Liver (tissue), 8 donors: ENCODE measurements at regions not wholly inside any gene's neighbourhood (a gene's known extent, or its start where the extent isn't known, plus 50 kb on each side); places are given as distances from the start of the nearest gene placed in this dataset.

Source experiments
- DNase-seq: peaks from one replicate; pipeline ENCODE4 v3.0.0-alpha.2; 2017; ENCODE audit warnings: low spot score
- H3K27ac ChIP-seq, 2 donors: one replicate each; pipeline ENCODE4 v1.7.0; 2013; ENCODE audit warnings: inconsistent platforms in 2 of 2, low read length in 2 of 2, control low read depth in 1 of 2, low read depth in 1 of 2, mild to moderate bottlenecking in 1 of 2
- H3K27me3 ChIP-seq, 4 donors: one replicate each; pipeline versions ENCODE4 v1.6.1 to v1.7.0; 2013; ENCODE audit warnings: low read length in 3 of 4, inconsistent platforms in 1 of 4, mild to moderate bottlenecking in 1 of 4, moderate library complexity in 1 of 4; ENCODE audit not compliant: control insufficient read depth in 4 of 4, insufficient read depth in 4 of 4
- H3K36me3 ChIP-seq, 4 donors: one replicate each; pipeline versions ENCODE4 v1.6.1 to v1.7.0; 2013; ENCODE audit warnings: low read length in 3 of 4, mild to moderate bottlenecking in 3 of 4, low read depth in 1 of 4, moderate library complexity in 1 of 4; ENCODE audit not compliant: control insufficient read depth in 4 of 4, insufficient read depth in 3 of 4
- H3K4me1 ChIP-seq, 4 donors: one replicate each; pipeline versions ENCODE4 v1.6.1 to v1.7.0; 2013; ENCODE audit warnings: low read length in 3 of 4, mild to moderate bottlenecking in 3 of 4, moderate library complexity in 1 of 4; ENCODE audit not compliant: control insufficient read depth in 4 of 4, insufficient read depth in 4 of 4
- H3K4me3 ChIP-seq, 3 donors: one replicate each; pipeline versions ENCODE4 v1.6.1 to v1.7.0; 2013; ENCODE audit warnings: low read length in 3 of 3, control low read depth in 1 of 3, low read depth in 1 of 3, mild to moderate bottlenecking in 1 of 3
- H3K9ac ChIP-seq, 2 donors: one replicate each; pipeline ENCODE4 v1.7.0; 2013; ENCODE audit warnings: low read length in 2 of 2, mild to moderate bottlenecking in 2 of 2, moderate library complexity in 2 of 2, control low read depth in 1 of 2, low read depth in 1 of 2
- H3K9me3 ChIP-seq, 4 donors: one replicate each; pipeline versions ENCODE4 v1.6.1 to v1.7.0; 2013; ENCODE audit warnings: low read length in 3 of 4; ENCODE audit not compliant: control insufficient read depth in 4 of 4
- ATF3 ChIP-seq: IDR thresholded peaks from 2 replicates; pipeline ENCODE4 v1.6.1; 2016; ENCODE audit warnings: antibody characterized with exemption
- CTCF ChIP-seq: fragments of 150-350 bp; IDR thresholded peaks from 2 replicates; pipeline ENCODE4 v1.5.1; 2017; ENCODE audit warnings: improper control_type of control experiment, low read depth, low read length; ENCODE audit not compliant: missing input control
- EGR1 ChIP-seq, 2 donors: IDR thresholded peaks; 2 replicates each; pipeline ENCODE4 v1.6.1; 2016 to 2018; ENCODE audit warnings: antibody characterized with exemption in 2 of 2, low read depth in 2 of 2
- FOXA1 ChIP-seq: IDR thresholded peaks from 2 replicates; pipeline ENCODE4 v1.6.1; 2016; ENCODE audit warnings: antibody characterized with exemption
- FOXA2 ChIP-seq: IDR thresholded peaks from 2 replicates; pipeline ENCODE4 v1.6.1; 2016; ENCODE audit warnings: antibody characterized with exemption
- GABPA ChIP-seq, 2 donors: IDR thresholded peaks in 1 of 2; conservative IDR thresholded peaks in 1 of 2; 2 replicates each; pipeline ENCODE4 v1.6.1; 2016; ENCODE audit warnings: antibody characterized with exemption in 2 of 2, mild to moderate bottlenecking in 1 of 2, moderate library complexity in 1 of 2
- HNF4A ChIP-seq, 2 donors: conservative IDR thresholded peaks; 2 replicates each; pipeline ENCODE4 v1.6.1; 2016; ENCODE audit warnings: antibody characterized with exemption in 2 of 2, mild to moderate bottlenecking in 2 of 2
- HNF4G ChIP-seq: IDR thresholded peaks from 2 replicates; pipeline ENCODE4 v1.6.1; 2016; ENCODE audit warnings: antibody characterized with exemption
- JUND ChIP-seq, 2 donors: IDR thresholded peaks; 2 replicates each; pipeline ENCODE4 v1.6.1; 2016; ENCODE audit warnings: antibody characterized with exemption in 2 of 2
- MAX ChIP-seq: IDR thresholded peaks from 2 replicates; pipeline ENCODE4 v1.6.1; 2016; ENCODE audit warnings: antibody characterized with exemption
- NR2F2 ChIP-seq: IDR thresholded peaks from 2 replicates; pipeline ENCODE4 v1.6.1; 2016; ENCODE audit warnings: antibody characterized with exemption
- RAD21 ChIP-seq, 2 donors: IDR thresholded peaks; 2 replicates each; pipeline ENCODE4 v1.6.1; 2016; ENCODE audit warnings: antibody characterized with exemption in 2 of 2, mild to moderate bottlenecking in 2 of 2
- RXRA ChIP-seq, 2 donors: IDR thresholded peaks; 2 replicates each; pipeline ENCODE4 v1.6.1; 2017 to 2018; ENCODE audit warnings: antibody characterized with exemption in 2 of 2, mild to moderate bottlenecking in 1 of 2
- SP1 ChIP-seq: IDR thresholded peaks from 2 replicates; pipeline ENCODE4 v1.6.1; 2018; ENCODE audit warnings: antibody characterized with exemption, mild to moderate bottlenecking
- TAF1 ChIP-seq: conservative IDR thresholded peaks from 2 replicates; pipeline ENCODE4 v1.6.1; 2016; ENCODE audit warnings: antibody characterized with exemption, mild to moderate bottlenecking
- YY1 ChIP-seq: IDR thresholded peaks from 2 replicates; pipeline ENCODE4 v1.6.1; 2016; ENCODE audit warnings: antibody characterized with exemption, mild to moderate bottlenecking
- WGBS: extraction: QIAGEN DNeasy Blood & Tissue Kit; methylation state at CpG from one replicate; pipeline ENCODE4 v1.1.7; 2013; 5-methylcytosine and 5-hydroxymethylcytosine counted together
- TF ChIP-seq, protein P1 (sequence below): IDR thresholded peaks from 2 replicates; pipeline ENCODE4 v1.6.1; 2016; ENCODE audit warnings: antibody characterized with exemption, mild to moderate bottlenecking
- donor health status: healthy.
- donor health status: healthy.
- donor health status: healthy.
- donor health status: healthy.
- donor health status: healthy.

DNA sequence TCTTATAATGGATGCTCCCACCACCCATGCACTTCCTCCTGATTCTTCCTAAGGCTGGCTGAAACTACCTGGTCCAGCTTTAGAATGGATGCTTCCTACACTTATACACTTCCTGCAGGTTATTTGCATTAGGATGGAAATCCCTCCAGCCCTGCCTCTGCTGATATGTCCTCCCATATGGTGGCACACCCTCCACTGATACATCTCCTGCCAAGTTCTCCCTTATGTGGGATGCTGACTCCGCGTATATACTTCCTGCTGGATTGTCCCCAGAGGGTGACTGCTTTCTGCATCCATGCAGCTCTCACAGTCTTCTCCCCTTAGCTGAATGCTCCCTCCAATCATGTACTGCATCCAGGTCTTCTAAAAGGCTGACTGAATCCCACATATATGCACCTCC, 254.6 kb upstream of the FAM47C start:
- TF ChIP-seq NR2F2 (no peak), JUND (IDR thresholded peaks at IDR 0.05) (no peak), FOXA1 (no peak), SP1 (no peak), TAF1 (no peak), MAX (no peak), GABPA (IDR thresholded peaks at IDR 0.05 in 1 of 2, conservative IDR thresholded peaks at IDR 0.05 in 1 of 2) (no peak), RXRA (IDR thresholded peaks at IDR 0.05) (no peak), FOXA2 (no peak), ATF3 (no peak), EGR1 (IDR thresholded peaks at IDR 0.05; ENCODE audit: low read depth in 2 of 2) (no peak), RAD21 (IDR thresholded peaks at IDR 0.05) (no peak), HNF4G (no peak)
- TF ChIP-seq, protein P1, sequence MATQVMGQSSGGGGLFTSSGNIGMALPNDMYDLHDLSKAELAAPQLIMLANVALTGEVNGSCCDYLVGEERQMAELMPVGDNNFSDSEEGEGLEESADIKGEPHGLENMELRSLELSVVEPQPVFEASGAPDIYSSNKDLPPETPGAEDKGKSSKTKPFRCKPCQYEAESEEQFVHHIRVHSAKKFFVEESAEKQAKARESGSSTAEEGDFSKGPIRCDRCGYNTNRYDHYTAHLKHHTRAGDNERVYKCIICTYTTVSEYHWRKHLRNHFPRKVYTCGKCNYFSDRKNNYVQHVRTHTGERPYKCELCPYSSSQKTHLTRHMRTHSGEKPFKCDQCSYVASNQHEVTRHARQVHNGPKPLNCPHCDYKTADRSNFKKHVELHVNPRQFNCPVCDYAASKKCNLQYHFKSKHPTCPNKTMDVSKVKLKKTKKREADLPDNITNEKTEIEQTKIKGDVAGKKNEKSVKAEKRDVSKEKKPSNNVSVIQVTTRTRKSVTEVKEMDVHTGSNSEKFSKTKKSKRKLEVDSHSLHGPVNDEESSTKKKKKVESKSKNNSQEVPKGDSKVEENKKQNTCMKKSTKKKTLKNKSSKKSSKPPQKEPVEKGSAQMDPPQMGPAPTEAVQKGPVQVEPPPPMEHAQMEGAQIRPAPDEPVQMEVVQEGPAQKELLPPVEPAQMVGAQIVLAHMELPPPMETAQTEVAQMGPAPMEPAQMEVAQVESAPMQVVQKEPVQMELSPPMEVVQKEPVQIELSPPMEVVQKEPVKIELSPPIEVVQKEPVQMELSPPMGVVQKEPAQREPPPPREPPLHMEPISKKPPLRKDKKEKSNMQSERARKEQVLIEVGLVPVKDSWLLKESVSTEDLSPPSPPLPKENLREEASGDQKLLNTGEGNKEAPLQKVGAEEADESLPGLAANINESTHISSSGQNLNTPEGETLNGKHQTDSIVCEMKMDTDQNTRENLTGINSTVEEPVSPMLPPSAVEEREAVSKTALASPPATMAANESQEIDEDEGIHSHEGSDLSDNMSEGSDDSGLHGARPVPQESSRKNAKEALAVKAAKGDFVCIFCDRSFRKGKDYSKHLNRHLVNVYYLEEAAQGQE, result no peak
- Histone ChIP-seq H3K27me3 (no peaks in the 10 kb centered on the region), H3K4me3 (no peak overlapping the region), H3K9ac (no peak overlapping the region), H3K36me3 (no peaks in the 10 kb centered on the region), H3K4me1 (no peaks in the 10 kb centered on the region), H3K9me3 (peaks cover 0 to 3% (median 0%) of the 10 kb centered on the region in 4 donors), H3K27ac (no peak overlapping the region)
- WGBS, result 79% methylated on average over 2 of the region's 2 CpGs
- DNase-seq, result no peak

GRCh38 chrX:36787752-36788151, 220.4 kb upstream of the FAM47C start:
- 85% methylated on average over 2 of the region's 2 CpGs for WGBS
- DNase-seq, result no peak
- no peak overlapping the region for H3K27ac ChIP-seq
- no peak overlapping the region for H3K4me3 ChIP-seq
- no peak for TF ChIP-seq RAD21 (IDR thresholded peaks at IDR 0.05)
- H3K9ac ChIP-seq, result no peak overlapping the region
- no peaks in the 10 kb centered on the region for H3K4me1 ChIP-seq
- peaks cover 0 to 5% (median 0%) of the 10 kb centered on the region in 4 donors for H3K27me3 ChIP-seq
- no peaks in the 10 kb centered on the region for H3K9me3 ChIP-seq
- H3K36me3 ChIP-seq, result no peaks in the 10 kb centered on the region

GRCh38 chrX:36803151-36803550, 205.0 kb upstream of the FAM47C start:
- no peak for DNase-seq
- no peak overlapping the region for H3K9ac ChIP-seq
- H3K4me3 ChIP-seq, result no peak overlapping the region
- no peaks in the 10 kb centered on the region for H3K36me3 ChIP-seq
- peaks cover 0 to 3% (median under 1%) of the 10 kb centered on the region in 4 donors for H3K9me3 ChIP-seq
- H3K27ac ChIP-seq, result no peak overlapping the region
- 75% methylated on average over 4 of the region's 4 CpGs for WGBS
- H3K4me1 ChIP-seq, result no peaks in the 10 kb centered on the region
- no peaks in the 10 kb centered on the region for H3K27me3 ChIP-seq
- TF ChIP-seq CTCF, result no peak
- no peak for TF ChIP-seq JUND (IDR thresholded peaks at IDR 0.05)
- TF ChIP-seq NR2F2, result no peak
- TF ChIP-seq GABPA (IDR thresholded peaks at IDR 0.05 in 1 of 2, conservative IDR thresholded peaks at IDR 0.05 in 1 of 2), result no peak
- TF ChIP-seq RAD21 (IDR thresholded peaks at IDR 0.05), result no peak
- TF ChIP-seq FOXA1, result no peak
- TF ChIP-seq HNF4A (conservative IDR thresholded peaks at IDR 0.05), result no peak
- no peak for TF ChIP-seq SP1
- TF ChIP-seq EGR1 (IDR thresholded peaks at IDR 0.05; ENCODE audit: low read depth in 2 of 2), result no peak
- no peak for TF ChIP-seq RXRA (IDR thresholded peaks at IDR 0.05)
- TF ChIP-seq TAF1, result no peak
- no peak for TF ChIP-seq HNF4G
- no peak for TF ChIP-seq MAX
- no peak for TF ChIP-seq YY1
- TF ChIP-seq, protein P1, result no peak
